Neutrophil (primary cell): ENCODE measurements at regions not wholly inside any gene's neighbourhood (a gene's known extent, or its start where the extent isn't known, plus 50 kb on each side); places are given as distances from the start of the nearest gene placed in this dataset.

Experiments used
- H3K27ac ChIP-seq: fragments of 200-600 bp; sonication (generic); 2 replicates; pipeline ENCODE4 v1.5.1; 2016; ENCODE audit warnings: mild to moderate bottlenecking, moderate library complexity
- H3K27me3 ChIP-seq: fragments of 200-600 bp; sonication (generic); 2 replicates; pipeline ENCODE4 v1.6.0; 2016; ENCODE audit warnings: mild to moderate bottlenecking
- H3K36me3 ChIP-seq: fragments of 200-600 bp; sonication (generic); 2 replicates; pipeline ENCODE4 v1.5.1; 2017
- H3K4me1 ChIP-seq, 2 experiments: fragments of 200-600 bp in 1 of 2; sonication (generic) in 1 of 2; 1 replicate in 1 of 2; 2 replicates in 1 of 2; pipeline versions ENCODE4 v1.5.1 to v1.6.1; 2013 to 2016; ENCODE audit warnings: low read depth in 1 of 2, low read length in 1 of 2, mild to moderate bottlenecking in 1 of 2, moderate library complexity in 1 of 2; ENCODE audit not compliant: control insufficient read depth in 1 of 2, insufficient read depth in 1 of 2
- H3K4me3 ChIP-seq, 2 experiments: fragments of 200-600 bp in 1 of 2; sonication (generic) in 1 of 2; 1 replicate in 1 of 2; 2 replicates in 1 of 2; pipeline ENCODE4 v1.5.1; 2013 to 2016; ENCODE audit warnings: low read depth in 1 of 2, low read length in 1 of 2, mild to moderate bottlenecking in 1 of 2, moderate library complexity in 1 of 2
- H3K9me3 ChIP-seq: fragments of 200-600 bp; sonication (generic); 2 replicates; pipeline ENCODE4 v1.5.1; 2016
- CTCF ChIP-seq: fragments of 200-600 bp; sonication (generic); IDR thresholded peaks from 2 replicates; pipeline ENCODE4 v1.5.1; 2016; ENCODE audit warnings: antibody characterized with exemption

- Histone ChIP-seq H3K27ac (no peak overlapping the region), H3K36me3 (no peaks in the 10 kb centered on the region), H3K4me1 (no peaks in the 10 kb centered on the region), H3K9me3 (peaks cover 7% of the 10 kb centered on the region), H3K27me3 (no peaks in the 10 kb centered on the region), H3K4me3 (no peak overlapping the region)
- TF ChIP-seq CTCF = no peak
Observed at GRCh38 chr6:120431841-120432240, 902.4 kb downstream of the TBC1D32 start.

- no peak overlapping the region for H3K4me3 ChIP-seq
- H3K9me3 ChIP-seq = no peaks in the 10 kb centered on the region
- H3K27ac ChIP-seq = no peak overlapping the region
- no peaks in the 10 kb centered on the region for H3K27me3 ChIP-seq
- H3K4me1 ChIP-seq = no peaks in the 10 kb centered on the region
- H3K36me3 ChIP-seq = no peaks in the 10 kb centered on the region
- no peak for TF ChIP-seq CTCF
Observed at GRCh38 chr6:120411394-120411793, 922.9 kb downstream of the TBC1D32 start.

GRCh38 chr6:120410586-120410985 is 923.7 kb downstream of the TBC1D32 start:
- Histone ChIP-seq H3K27ac (no peak overlapping the region), H3K36me3 (no peaks in the 10 kb centered on the region), H3K4me3 (no peak overlapping the region), H3K4me1 (no peaks in the 10 kb centered on the region), H3K27me3 (no peaks in the 10 kb centered on the region), H3K9me3 (no peaks in the 10 kb centered on the region)
- TF ChIP-seq CTCF = no peak

GRCh38 chr6:120407696-120408095 is 926.6 kb downstream of the TBC1D32 start:
- TF ChIP-seq CTCF = no peak
- no peaks in the 10 kb centered on the region for H3K4me1 ChIP-seq

GRCh38 chr6:120405947-120406346 is 928.3 kb downstream of the TBC1D32 start:
- Histone ChIP-seq H3K4me1 (no peaks in the 10 kb centered on the region), H3K27ac (no peak overlapping the region), H3K27me3 (no peaks in the 10 kb centered on the region), H3K9me3 (no peaks in the 10 kb centered on the region), H3K36me3 (no peaks in the 10 kb centered on the region), H3K4me3 (no peak overlapping the region)
- no peak for TF ChIP-seq CTCF

More at GRCh38 chr6:120407696-120408095, 926.6 kb downstream of the TBC1D32 start:
- Histone ChIP-seq H3K27me3 (no peaks in the 10 kb centered on the region), H3K4me3 (no peak overlapping the region), H3K9me3 (no peaks in the 10 kb centered on the region), H3K36me3 (no peaks in the 10 kb centered on the region), H3K27ac (no peak overlapping the region)

GRCh38 chr6:120395784-120396183 is 938.5 kb downstream of the TBC1D32 start:
- H3K9me3 ChIP-seq = no peaks in the 10 kb centered on the region
- no peak for TF ChIP-seq CTCF
- no peak overlapping the region for H3K4me3 ChIP-seq
- no peaks in the 10 kb centered on the region for H3K4me1 ChIP-seq
- H3K27ac ChIP-seq = no peak overlapping the region
- no peaks in the 10 kb centered on the region for H3K27me3 ChIP-seq
- H3K36me3 ChIP-seq = no peaks in the 10 kb centered on the region
